GM23338 (cell line): ENCODE measurements at regions not wholly inside any gene's neighbourhood (a gene's known extent, or its start where the extent isn't known, plus 50 kb on each side); places are given as distances from the start of the nearest gene placed in this dataset.

Experiments used
- ATAC-seq: fragments of 200-7000 bp; cut with Tn5 transposase; 3 replicates; pipeline ENCODE4 v1.9.1; 2020
- DNase-seq: peaks from one replicate; pipeline ENCODE4 v3.0.0-alpha.2; 2015; ENCODE audit warnings: low spot score
- H2AFZ ChIP-seq: fragments of 200-600 bp; sonication (generic); 2 replicates; pipeline ENCODE4 v1.8.0; 2016; ENCODE audit warnings: antibody characterized with exemption, mild to moderate bottlenecking, moderate library complexity
- H3F3A ChIP-seq: fragments of 200-600 bp; sonication (generic); replicated peaks from 2 replicates; pipeline ENCODE4 v1.8.0; 2017; ENCODE audit warnings: antibody characterized with exemption, mixed run types, low read depth
- H3K27ac ChIP-seq: fragments of 200-600 bp; sonication (generic); 2 replicates; pipeline ENCODE4 v1.6.1; 2016; ENCODE audit warnings: low read depth
- H3K27me3 ChIP-seq: fragments of 200-600 bp; sonication (generic); 2 replicates; pipeline ENCODE4 v1.8.0; 2016; ENCODE audit warnings: mild to moderate bottlenecking, mixed run types, moderate library complexity; ENCODE audit not compliant: insufficient read depth
- H3K36me3 ChIP-seq: fragments of 200-600 bp; sonication (generic); 2 replicates; pipeline ENCODE4 v1.8.0; 2016; ENCODE audit warnings: mild to moderate bottlenecking; ENCODE audit not compliant: insufficient read depth
- H3K4me1 ChIP-seq: fragments of 200-600 bp; sonication (generic); 2 replicates; pipeline ENCODE4 v1.8.0; 2016; ENCODE audit warnings: mild to moderate bottlenecking, moderate library complexity; ENCODE audit not compliant: insufficient read depth
- H3K4me2 ChIP-seq: fragments of 200-600 bp; sonication (generic); 2 replicates; pipeline ENCODE4 v1.7.1; 2017; ENCODE audit warnings: mixed run types
- H3K4me3 ChIP-seq: fragments of 200-600 bp; sonication (generic); 2 replicates; pipeline ENCODE4 v1.6.1; 2016; ENCODE audit warnings: mixed run types
- H3K79me2 ChIP-seq: fragments of 200-600 bp; sonication (generic); replicated peaks from 2 replicates; pipeline ENCODE4 v1.8.0; 2017; ENCODE audit warnings: mild to moderate bottlenecking; ENCODE audit not compliant: insufficient read depth
- H3K9me2 ChIP-seq: fragments of 200-600 bp; sonication (generic); 2 replicates; pipeline ENCODE4 v1.8.0; 2017; ENCODE audit not compliant: insufficient read depth
- H4K20me1 ChIP-seq: fragments of 200-600 bp; sonication (generic); replicated peaks from 2 replicates; pipeline ENCODE4 v1.8.0; 2017; ENCODE audit warnings: mild to moderate bottlenecking; ENCODE audit not compliant: insufficient read depth
- H3K27ac Mint-ChIP-seq: 2 replicates; pipeline ENCODE4 v1.8.0; 2020; ENCODE audit warnings: inconsistent platforms, mild to moderate bottlenecking, moderate library complexity, mixed read lengths
- H3K27me3 Mint-ChIP-seq: 3 replicates; pipeline ENCODE4 v1.8.0; 2022; ENCODE audit warnings: low read depth, mild to moderate bottlenecking, moderate library complexity, mixed read lengths, inconsistent platforms; ENCODE audit not compliant: insufficient read depth, poor library complexity
- H3K36me3 Mint-ChIP-seq: 3 replicates; pipeline ENCODE4 v1.8.0; 2021; ENCODE audit warnings: low read depth, mild to moderate bottlenecking, inconsistent platforms, moderate library complexity, mixed read lengths
- H3K4me1 Mint-ChIP-seq: 3 replicates; pipeline ENCODE4 v1.8.0; 2020; ENCODE audit warnings: mild to moderate bottlenecking, inconsistent platforms, mixed read lengths
- H3K4me3 Mint-ChIP-seq: 3 replicates; pipeline ENCODE4 v1.8.0; 2021; ENCODE audit warnings: moderate library complexity, mild to moderate bottlenecking, inconsistent platforms, mixed read lengths
- H3K9me3 Mint-ChIP-seq: 3 replicates; pipeline ENCODE4 v1.8.0; 2020; ENCODE audit warnings: moderate library complexity, mild to moderate bottlenecking, inconsistent platforms, mixed read lengths
- CREB1 ChIP-seq: fragments of 250-450 bp; sonication (Bioruptor Pico); IDR thresholded peaks from 2 replicates; pipeline ENCODE4 v1.5.0; 2020; ENCODE audit warnings: low read depth, mild to moderate bottlenecking, moderate library complexity
- EZH2 ChIP-seq: fragments of 200-600 bp; sonication (generic); IDR thresholded peaks from one replicate; pipeline ENCODE4 v1.8.0; 2017; ENCODE audit warnings: antibody characterized with exemption, mild to moderate bottlenecking, low read depth; ENCODE audit not compliant: unreplicated experiment
- EZH2phosphoT487 ChIP-seq: fragments of 200-600 bp; sonication (generic); IDR thresholded peaks from one replicate; pipeline ENCODE4 v1.8.1; 2018; ENCODE audit warnings: antibody characterized with exemption; ENCODE audit not compliant: unreplicated experiment
- JUNB ChIP-seq: IDR thresholded peaks from one replicate; pipeline ENCODE4 v1.6.1; 2016; ENCODE audit warnings: antibody characterized with exemption; ENCODE audit not compliant: unreplicated experiment
- NANOG ChIP-seq: IDR thresholded peaks from 2 replicates; pipeline ENCODE4 v1.6.1; 2016; ENCODE audit warnings: antibody characterized with exemption, borderline replicate concordance
- STAT1 ChIP-seq: IDR thresholded peaks from one replicate; pipeline ENCODE4 v1.6.1; 2016; ENCODE audit warnings: antibody characterized with exemption; ENCODE audit not compliant: unreplicated experiment
- ZNF331 ChIP-seq: fragments of 250-450 bp; sonication (Bioruptor Pico); IDR thresholded peaks from 2 replicates; pipeline ENCODE4 v1.5.0; 2020; ENCODE audit warnings: low read depth, mild to moderate bottlenecking, moderate library complexity
- TF ChIP-seq, protein P1 (sequence below): fragments of 250-450 bp; sonication (Bioruptor Pico); IDR thresholded peaks from 2 replicates; pipeline ENCODE4 v1.5.0; 2020; ENCODE audit warnings: mild to moderate bottlenecking, moderate library complexity
- TF ChIP-seq, protein P2 (sequence below): IDR thresholded peaks from 2 replicates; pipeline ENCODE4 v1.6.1; 2016; ENCODE audit warnings: antibody characterized with exemption

DNA sequence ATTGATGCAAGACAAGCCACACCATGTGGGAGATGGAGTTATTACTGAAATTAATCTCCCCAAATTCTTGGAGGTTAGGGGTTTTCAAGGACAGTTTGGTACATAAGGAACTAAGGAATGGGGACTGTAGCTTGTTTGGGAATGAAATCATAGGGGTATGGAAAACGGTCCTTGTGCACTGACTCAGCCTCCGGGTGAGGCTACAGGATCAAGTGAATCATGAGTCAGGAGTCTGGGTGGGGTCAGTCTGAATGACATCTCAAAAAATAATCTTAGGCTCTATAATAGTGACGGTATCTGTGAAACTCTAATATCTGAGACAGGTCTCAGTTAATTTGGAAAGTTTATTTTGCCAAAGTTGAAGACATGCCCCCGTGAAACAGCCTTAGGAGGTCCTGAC is 128.5 kb upstream of the CYSLTR1 start (continued):
- TF ChIP-seq, protein P1, sequence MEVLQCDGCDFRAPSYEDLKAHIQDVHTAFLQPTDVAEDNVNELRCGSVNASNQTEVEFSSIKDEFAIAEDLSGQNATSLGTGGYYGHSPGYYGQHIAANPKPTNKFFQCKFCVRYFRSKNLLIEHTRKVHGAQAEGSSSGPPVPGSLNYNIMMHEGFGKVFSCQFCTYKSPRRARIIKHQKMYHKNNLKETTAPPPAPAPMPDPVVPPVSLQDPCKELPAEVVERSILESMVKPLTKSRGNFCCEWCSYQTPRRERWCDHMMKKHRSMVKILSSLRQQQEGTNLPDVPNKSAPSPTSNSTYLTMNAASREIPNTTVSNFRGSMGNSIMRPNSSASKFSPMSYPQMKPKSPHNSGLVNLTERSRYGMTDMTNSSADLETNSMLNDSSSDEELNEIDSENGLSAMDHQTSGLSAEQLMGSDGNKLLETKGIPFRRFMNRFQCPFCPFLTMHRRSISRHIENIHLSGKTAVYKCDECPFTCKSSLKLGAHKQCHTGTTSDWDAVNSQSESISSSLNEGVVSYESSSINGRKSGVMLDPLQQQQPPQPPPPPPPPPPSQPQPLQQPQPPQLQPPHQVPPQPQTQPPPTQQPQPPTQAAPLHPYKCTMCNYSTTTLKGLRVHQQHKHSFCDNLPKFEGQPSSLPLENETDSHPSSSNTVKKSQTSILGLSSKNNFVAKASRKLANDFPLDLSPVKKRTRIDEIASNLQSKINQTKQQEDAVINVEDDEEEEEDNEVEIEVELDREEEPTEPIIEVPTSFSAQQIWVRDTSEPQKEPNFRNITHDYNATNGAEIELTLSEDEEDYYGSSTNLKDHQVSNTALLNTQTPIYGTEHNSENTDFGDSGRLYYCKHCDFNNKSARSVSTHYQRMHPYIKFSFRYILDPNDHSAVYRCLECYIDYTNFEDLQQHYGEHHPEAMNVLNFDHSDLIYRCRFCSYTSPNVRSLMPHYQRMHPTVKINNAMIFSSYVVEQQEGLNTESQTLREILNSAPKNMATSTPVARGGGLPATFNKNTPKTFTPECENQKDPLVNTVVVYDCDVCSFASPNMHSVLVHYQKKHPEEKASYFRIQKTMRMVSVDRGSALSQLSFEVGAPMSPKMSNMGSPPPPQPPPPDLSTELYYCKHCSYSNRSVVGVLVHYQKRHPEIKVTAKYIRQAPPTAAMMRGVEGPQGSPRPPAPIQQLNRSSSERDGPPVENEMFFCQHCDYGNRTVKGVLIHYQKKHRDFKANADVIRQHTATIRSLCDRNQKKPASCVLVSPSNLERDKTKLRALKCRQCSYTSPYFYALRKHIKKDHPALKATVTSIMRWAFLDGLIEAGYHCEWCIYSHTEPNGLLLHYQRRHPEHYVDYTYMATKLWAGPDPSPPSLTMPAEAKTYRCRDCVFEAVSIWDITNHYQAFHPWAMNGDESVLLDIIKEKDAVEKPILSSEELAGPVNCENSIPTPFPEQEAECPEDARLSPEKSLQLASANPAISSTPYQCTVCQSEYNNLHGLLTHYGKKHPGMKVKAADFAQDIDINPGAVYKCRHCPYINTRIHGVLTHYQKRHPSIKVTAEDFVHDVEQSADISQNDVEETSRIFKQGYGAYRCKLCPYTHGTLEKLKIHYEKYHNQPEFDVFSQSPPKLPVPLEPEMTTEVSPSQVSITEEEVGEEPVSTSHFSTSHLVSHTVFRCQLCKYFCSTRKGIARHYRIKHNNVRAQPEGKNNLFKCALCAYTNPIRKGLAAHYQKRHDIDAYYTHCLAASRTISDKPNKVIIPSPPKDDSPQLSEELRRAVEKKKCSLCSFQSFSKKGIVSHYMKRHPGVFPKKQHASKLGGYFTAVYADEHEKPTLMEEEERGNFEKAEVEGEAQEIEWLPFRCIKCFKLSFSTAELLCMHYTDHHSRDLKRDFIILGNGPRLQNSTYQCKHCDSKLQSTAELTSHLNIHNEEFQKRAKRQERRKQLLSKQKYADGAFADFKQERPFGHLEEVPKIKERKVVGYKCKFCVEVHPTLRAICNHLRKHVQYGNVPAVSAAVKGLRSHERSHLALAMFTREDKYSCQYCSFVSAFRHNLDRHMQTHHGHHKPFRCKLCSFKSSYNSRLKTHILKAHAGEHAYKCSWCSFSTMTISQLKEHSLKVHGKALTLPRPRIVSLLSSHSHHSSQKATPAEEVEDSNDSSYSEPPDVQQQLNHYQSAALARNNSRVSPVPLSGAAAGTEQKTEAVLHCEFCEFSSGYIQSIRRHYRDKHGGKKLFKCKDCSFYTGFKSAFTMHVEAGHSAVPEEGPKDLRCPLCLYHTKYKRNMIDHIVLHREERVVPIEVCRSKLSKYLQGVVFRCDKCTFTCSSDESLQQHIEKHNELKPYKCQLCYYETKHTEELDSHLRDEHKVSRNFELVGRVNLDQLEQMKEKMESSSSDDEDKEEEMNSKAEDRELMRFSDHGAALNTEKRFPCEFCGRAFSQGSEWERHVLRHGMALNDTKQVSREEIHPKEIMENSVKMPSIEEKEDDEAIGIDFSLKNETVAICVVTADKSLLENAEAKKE (CRISPR knock-in tag), result no peak
- TF ChIP-seq NANOG (no peak), CREB1 (no peak)
- TF ChIP-seq, protein P2, sequence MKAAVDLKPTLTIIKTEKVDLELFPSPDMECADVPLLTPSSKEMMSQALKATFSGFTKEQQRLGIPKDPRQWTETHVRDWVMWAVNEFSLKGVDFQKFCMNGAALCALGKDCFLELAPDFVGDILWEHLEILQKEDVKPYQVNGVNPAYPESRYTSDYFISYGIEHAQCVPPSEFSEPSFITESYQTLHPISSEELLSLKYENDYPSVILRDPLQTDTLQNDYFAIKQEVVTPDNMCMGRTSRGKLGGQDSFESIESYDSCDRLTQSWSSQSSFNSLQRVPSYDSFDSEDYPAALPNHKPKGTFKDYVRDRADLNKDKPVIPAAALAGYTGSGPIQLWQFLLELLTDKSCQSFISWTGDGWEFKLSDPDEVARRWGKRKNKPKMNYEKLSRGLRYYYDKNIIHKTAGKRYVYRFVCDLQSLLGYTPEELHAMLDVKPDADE, result no peak

DNA sequence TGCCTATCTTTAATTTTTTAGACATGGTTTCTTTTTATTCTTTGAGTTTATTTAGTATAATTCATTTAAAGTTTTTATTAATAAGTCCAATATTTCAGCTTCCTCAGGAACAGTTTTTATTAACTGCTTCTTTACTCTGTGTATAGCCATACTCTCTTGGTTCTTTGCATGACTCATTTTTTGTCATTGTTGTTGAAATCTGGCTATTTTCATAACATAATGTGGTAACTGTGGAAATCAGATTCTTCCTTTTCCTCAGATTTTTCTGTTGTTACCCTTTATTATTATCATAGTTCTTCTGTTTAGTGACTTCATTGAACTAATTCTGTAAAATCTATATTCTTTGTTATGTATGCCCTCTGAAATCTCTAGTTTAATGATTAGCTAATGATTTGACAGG is 124.9 kb upstream of the CYSLTR1 start:
- H3K27me3 Mint-ChIP-seq, result no peaks in the 10 kb centered on the region
- no peak for DNase-seq
- Histone ChIP-seq H3K9me2 (no peaks in the 10 kb centered on the region), H3K27ac (no peak overlapping the region), H3K27me3 (no peaks in the 10 kb centered on the region), H2AFZ (no peak overlapping the region), H3K4me1 (no peaks in the 10 kb centered on the region), H3K4me3 (no peak overlapping the region), H4K20me1 (no peaks in the 10 kb centered on the region), H3K79me2 (no peaks in the 10 kb centered on the region), H3K36me3 (no peaks in the 10 kb centered on the region), H3F3A (no peaks in the 10 kb centered on the region), H3K4me2 (no peak overlapping the region)
- ATAC-seq, result no peak
- H3K27ac Mint-ChIP-seq, result no peak overlapping the region
- H3K4me1 Mint-ChIP-seq, result no peaks in the 10 kb centered on the region
- H3K4me3 Mint-ChIP-seq, result no peak overlapping the region
- peaks cover 5% of the 10 kb centered on the region; the same call in 2 of the 3 replicates for H3K9me3 Mint-ChIP-seq
- no peaks in the 10 kb centered on the region for H3K36me3 Mint-ChIP-seq
- TF ChIP-seq CREB1 (no peak), JUNB (no peak), EZH2 (no peak), EZH2phosphoT487 (no peak), NANOG (no peak), ZNF331 (CRISPR knock-in tag) (no peak), STAT1 (no peak)
- TF ChIP-seq, protein P1 (CRISPR knock-in tag), result no peak
